ENCODE measurements at regions not wholly inside any gene's neighbourhood (a gene's known extent, or its start where the extent isn't known, plus 50 kb on each side); places are given as distances from the start of the nearest gene placed in this dataset.
"Not testable (repeated sequence)": the region's sequence is repeated elsewhere in the genome, so short reads cannot be mapped to it uniquely, and the experiment has no call there.

GRCh38 chr16:46386805-46387620 is 234.2 kb downstream of the SHCBP1 start:
- H3K4me3 ChIP-seq (ENCODE audit: low read length) = not testable (repeated sequence)
- peak; percentile 2 for DNase-seq (ENCODE audit: low read depth)

GRCh38 chr16:46386110-46386771 is 234.9 kb downstream of the SHCBP1 start:
- not testable (repeated sequence) for H3K27me3 ChIP-seq (replicated peaks; ENCODE audit: control insufficient read depth, insufficient read depth, low read length); DNase-seq (ENCODE audit: low read depth); H3K4me3 ChIP-seq (ENCODE audit: low read length); H3K9ac ChIP-seq (ENCODE audit: low read length); H3K4me1 ChIP-seq (ENCODE audit: control insufficient read depth, insufficient read depth, low read length); H3K9me3 ChIP-seq (ENCODE audit: control insufficient read depth, low read length); H3K36me3 ChIP-seq (ENCODE audit: control insufficient read depth, insufficient read depth, low read length, severe bottlenecking)

More at GRCh38 chr16:46386805-46387620, 234.2 kb downstream of the SHCBP1 start:
- H3K9me3 ChIP-seq (ENCODE audit: control insufficient read depth, low read length); H3K4me1 ChIP-seq (ENCODE audit: control insufficient read depth, insufficient read depth, low read length); H3K27me3 ChIP-seq (replicated peaks; ENCODE audit: control insufficient read depth, insufficient read depth, low read length); H3K36me3 ChIP-seq (ENCODE audit: control insufficient read depth, insufficient read depth, low read length, severe bottlenecking); H3K9ac ChIP-seq (ENCODE audit: low read length): not testable (repeated sequence)

DNA sequence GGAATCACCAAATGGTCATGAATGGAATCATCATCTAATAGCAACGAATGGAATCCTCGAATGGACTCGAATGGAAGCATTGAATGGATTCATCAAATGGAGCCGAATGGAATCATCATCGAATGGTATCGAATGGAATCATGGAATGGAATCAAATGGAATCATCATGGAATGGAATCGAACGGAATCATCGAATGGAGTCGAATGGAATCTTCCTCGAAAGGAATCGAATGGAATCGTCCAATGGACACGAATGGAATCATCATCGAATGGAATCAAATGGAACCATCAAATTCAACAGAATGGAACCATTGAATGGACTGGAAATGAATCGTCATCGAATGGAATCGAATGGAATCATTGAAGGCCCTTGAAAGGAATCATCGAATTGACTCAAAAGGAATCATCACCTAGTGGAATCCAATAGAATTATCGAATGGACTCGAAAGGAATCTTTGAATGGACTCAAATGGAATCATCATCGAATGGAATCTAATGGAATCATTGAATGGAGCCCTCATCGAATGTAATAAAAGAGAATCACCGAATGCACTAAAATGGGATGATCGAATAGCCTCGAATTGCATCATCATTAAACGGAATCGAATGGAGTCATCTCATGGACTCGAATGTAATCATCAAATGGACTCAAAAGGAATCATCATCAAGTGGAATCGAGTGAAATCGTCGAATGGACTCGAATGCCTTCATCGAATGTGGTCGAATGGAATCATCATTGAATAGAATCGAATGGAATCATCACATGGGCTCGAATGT is 236.7 kb downstream of the SHCBP1 start:
- not testable (repeated sequence) for H3K4me3 ChIP-seq (ENCODE audit: low read length); H3K9me3 ChIP-seq (ENCODE audit: control insufficient read depth, low read length); H3K27me3 ChIP-seq (replicated peaks; ENCODE audit: control insufficient read depth, insufficient read depth, low read length); H3K36me3 ChIP-seq (ENCODE audit: control insufficient read depth, insufficient read depth, low read length, severe bottlenecking); H3K9ac ChIP-seq (ENCODE audit: low read length); H3K4me1 ChIP-seq (ENCODE audit: control insufficient read depth, insufficient read depth, low read length)
- DNase-seq (ENCODE audit: low read depth) = peak; percentile 28

- H3K4me3 ChIP-seq (ENCODE audit: low read length); H3K27me3 ChIP-seq (replicated peaks; ENCODE audit: control insufficient read depth, insufficient read depth, low read length); H3K9ac ChIP-seq (ENCODE audit: low read length); H3K36me3 ChIP-seq (ENCODE audit: control insufficient read depth, insufficient read depth, low read length, severe bottlenecking); H3K4me1 ChIP-seq (ENCODE audit: control insufficient read depth, insufficient read depth, low read length); H3K9me3 ChIP-seq (ENCODE audit: control insufficient read depth, low read length): not testable (repeated sequence)
- DNase-seq (ENCODE audit: low read depth) = peak; percentile 5
Measured at GRCh38 chr16:46383581-46383980, 237.6 kb downstream of the SHCBP1 start.

DNA sequence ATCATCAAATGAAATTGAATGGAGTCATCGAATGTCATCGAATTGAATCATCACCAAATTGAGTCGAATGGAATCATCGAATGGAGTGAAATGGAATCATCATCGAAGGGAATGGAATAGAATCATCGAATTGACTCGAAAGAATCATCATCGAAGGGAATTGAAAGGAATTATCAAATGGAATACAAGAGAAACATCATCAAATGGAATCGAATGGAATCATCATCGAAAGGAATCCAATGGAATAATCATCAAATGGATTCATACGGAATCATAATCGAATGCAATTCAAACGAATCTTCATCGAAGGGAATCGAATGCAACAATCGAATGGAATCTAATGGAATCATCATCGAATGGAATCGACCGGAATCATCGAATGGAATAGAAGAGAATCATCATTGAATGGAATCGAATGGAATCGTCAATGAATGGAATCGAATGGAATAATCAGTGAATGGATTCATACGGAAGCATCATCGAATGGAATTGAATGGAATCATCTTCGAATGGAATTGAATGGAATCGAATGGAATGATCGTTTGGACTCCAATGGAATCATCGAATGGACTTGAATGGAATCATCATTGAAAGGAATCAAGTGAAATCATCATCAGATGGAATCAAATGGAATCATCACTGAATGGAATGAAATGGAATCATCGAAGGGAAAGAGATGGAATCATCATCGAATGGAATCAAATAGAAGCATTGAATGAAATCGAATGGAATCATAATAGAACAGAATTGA is 238.2 kb downstream of the SHCBP1 start:
- not testable (repeated sequence) for H3K36me3 ChIP-seq (ENCODE audit: control insufficient read depth, insufficient read depth, low read length, severe bottlenecking)

GRCh38 chr16:46382079-46382478 is 239.1 kb downstream of the SHCBP1 start:
- H3K27me3 ChIP-seq (replicated peaks; ENCODE audit: control insufficient read depth, insufficient read depth, low read length); H3K9me3 ChIP-seq (ENCODE audit: control insufficient read depth, low read length); H3K4me3 ChIP-seq (ENCODE audit: low read length); H3K4me1 ChIP-seq (ENCODE audit: control insufficient read depth, insufficient read depth, low read length); H3K9ac ChIP-seq (ENCODE audit: low read length); DNase-seq (ENCODE audit: low read depth); H3K36me3 ChIP-seq (ENCODE audit: control insufficient read depth, insufficient read depth, low read length, severe bottlenecking): not testable (repeated sequence)

More for the DNA sequence above, 238.2 kb downstream of the SHCBP1 start:
- peak; percentile 21 for DNase-seq (ENCODE audit: low read depth)
- not testable (repeated sequence) for H3K27me3 ChIP-seq (replicated peaks; ENCODE audit: control insufficient read depth, insufficient read depth, low read length); H3K4me3 ChIP-seq (ENCODE audit: low read length); H3K9ac ChIP-seq (ENCODE audit: low read length); H3K9me3 ChIP-seq (ENCODE audit: control insufficient read depth, low read length); H3K4me1 ChIP-seq (ENCODE audit: control insufficient read depth, insufficient read depth, low read length)

- not testable (repeated sequence) for H3K36me3 ChIP-seq (ENCODE audit: control insufficient read depth, insufficient read depth, low read length, severe bottlenecking); H3K27me3 ChIP-seq (replicated peaks; ENCODE audit: control insufficient read depth, insufficient read depth, low read length); H3K9me3 ChIP-seq (ENCODE audit: control insufficient read depth, low read length); H3K4me1 ChIP-seq (ENCODE audit: control insufficient read depth, insufficient read depth, low read length); H3K9ac ChIP-seq (ENCODE audit: low read length); H3K4me3 ChIP-seq (ENCODE audit: low read length)
- DNase-seq (ENCODE audit: low read depth) = peak; percentile 2
Measured at GRCh38 chr16:46381344-46381743, 239.8 kb downstream of the SHCBP1 start.
